ENCODE measurements at regions not wholly inside any gene's neighbourhood (a gene's known extent, or its start where the extent isn't known, plus 50 kb on each side); places are given as distances from the start of the nearest gene placed in this dataset.
A peak's percentile ranks its signal among the peaks of the same experiment; 100 is the strongest.

GRCh38 chr4:156497486-156497885 lies 474.1 kb downstream of the PDGFC start:
- no peak for DNase-seq

DNA sequence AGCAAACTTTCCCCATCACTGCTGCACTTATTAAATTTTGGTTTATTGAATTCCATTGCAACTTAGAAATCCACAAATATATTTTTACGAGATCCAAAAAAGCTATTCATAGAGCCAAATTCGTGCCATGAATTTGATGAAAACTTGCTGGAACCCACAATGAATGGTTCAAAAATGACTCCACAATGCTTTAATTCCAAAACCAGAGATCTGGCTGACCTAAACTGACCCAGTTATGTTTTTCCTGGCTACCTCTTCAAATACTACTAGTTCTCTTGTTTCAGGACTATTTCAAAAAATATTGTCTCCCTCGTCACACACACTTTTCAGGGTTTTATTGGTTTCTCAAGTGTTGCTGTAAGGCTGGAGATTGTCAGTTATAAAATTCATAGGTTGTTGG lies 474.8 kb downstream of the PDGFC start:
- no peak for DNase-seq

GRCh38 chr4:156495836-156496235 lies 475.8 kb downstream of the PDGFC start:
- no peak for DNase-seq

GRCh38 chr4:156495091-156495490 lies 476.5 kb downstream of the PDGFC start:
- no peak for DNase-seq

DNA sequence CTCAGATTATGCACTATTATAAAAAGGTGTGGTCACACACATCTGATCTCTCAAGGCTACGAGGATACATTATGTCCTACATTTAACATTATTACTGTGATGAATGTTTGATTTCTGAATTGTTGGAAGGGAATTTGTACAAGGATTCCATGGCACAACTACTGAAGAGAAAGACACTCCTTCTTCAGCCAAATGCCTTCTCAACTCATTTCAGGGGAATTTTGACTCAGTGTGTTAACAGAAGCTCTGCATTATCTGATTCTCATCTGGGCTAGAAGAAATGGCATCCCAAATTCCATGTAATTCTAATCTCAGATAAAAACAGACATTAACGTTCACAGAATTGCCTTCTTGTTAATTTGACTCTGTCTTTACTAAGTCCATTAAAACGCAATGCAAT lies 477.7 kb downstream of the PDGFC start:
- DNase-seq, result no peak

DNA sequence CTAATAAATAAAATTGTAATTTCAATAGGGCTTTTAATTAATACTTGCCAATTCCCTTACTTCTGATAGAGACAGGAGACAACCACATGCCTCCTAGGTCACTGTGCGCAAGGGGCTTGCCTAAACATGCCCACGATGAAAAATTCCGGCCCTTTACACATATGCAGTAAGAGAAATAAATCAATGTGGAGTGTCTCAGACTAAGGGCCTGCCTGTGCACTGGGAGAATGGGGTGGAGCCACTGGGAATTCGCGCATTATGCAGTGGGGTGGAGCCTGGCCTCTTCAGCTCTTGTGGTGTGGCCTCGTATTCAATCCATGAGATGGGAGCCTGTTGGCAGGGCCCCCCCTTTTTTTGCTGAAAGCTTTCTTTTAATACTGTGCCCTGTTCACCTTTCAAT lies 484.5 kb downstream of the PDGFC start:
- DNase-seq, result no peak

DNA sequence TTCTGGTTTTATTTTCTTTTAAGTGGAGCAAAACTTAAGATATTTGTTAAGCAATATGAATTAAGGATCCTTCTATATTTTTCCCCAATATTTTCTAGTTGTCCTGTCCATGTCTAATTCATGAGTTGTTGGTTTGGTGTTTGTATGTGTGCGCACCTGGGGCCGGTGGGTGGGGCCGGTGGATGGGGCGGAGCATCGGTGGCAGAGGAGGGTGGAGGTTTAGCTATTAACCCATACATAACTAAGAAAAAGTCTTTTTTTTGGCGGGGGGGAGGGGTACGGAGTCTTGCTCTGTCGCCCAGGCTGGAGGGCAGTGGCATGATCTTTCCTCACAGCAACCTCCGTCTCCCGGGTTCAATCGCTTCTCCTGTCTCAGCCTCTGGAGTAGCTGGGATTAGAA lies 489.8 kb downstream of the PDGFC start:
- DNase-seq, result no peak

DNA sequence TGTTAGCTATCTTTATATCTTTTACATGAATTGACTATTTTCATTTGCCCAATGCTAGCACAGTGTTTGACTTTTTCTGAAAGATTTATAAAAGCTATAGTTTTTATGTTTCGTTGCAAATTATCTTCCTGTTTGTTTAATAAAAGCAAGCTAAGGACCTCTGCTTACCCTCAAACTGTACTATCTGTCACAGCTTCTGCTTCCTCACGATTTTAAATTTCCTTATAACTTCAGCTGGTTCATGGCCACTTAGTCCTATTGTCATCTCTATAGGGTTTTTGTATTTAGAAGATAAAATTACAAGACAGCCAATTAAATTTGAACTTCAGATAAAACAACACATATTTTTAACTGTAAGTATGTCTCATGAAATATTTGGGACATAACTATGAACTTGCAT lies 494.0 kb downstream of the PDGFC start:
- no peak for DNase-seq

DNA sequence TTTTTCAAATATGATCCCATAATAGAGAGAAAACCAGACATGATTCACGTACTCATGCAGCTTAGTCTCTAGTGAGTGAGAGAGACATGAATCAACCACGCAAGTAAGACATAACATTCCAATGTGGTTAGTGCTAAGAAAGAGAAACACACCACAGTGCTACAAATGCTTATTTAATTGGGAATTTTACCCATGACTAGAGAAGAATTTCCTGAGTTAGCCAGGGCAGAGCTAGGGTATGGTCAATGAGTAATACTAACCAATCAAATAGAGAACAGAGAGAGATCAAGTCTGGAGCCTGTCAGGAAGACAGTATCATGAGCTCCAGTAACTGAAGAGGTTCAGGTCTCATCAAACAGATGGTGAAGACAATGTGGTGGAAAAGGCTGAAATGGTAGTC lies 495.2 kb downstream of the PDGFC start:
- no peak for DNase-seq

- DNase-seq, result peak in 1 of 51 donors; percentile 2
Measured at GRCh38 chr4:156475322-156475721, 496.3 kb downstream of the PDGFC start.

- DNase-seq, result no peak
Measured at GRCh38 chr4:156473151-156473550, 498.4 kb downstream of the PDGFC start.

GRCh38 chr4:156472624-156473023 lies 499.0 kb downstream of the PDGFC start:
- no peak for DNase-seq

- no peak for DNase-seq
Measured at GRCh38 chr4:156459584-156459983, 505.9 kb upstream of the CTSO start.

GRCh38 chr4:156456830-156457229 lies 503.2 kb upstream of the CTSO start:
- DNase-seq, result no peak

DNA sequence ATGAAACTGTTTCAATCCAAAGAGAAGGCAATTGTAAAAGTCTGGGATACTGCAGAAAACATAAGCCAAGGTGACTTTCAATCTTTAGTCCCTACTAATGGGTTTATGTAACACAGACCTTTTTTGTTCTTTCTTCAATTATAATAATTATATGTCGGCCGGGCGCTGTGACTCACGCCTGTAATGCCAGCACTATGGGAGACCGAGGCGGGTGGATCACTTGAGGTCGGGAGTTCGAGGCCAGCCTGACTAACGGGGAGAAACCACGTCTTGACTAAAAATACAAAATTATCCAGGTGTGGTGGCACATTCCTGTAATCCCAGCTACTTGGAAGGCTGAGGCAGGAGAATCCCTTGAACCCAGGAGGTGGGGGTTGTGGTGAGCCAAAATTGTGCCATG lies 489.8 kb upstream of the CTSO start:
- no peak for DNase-seq

- DNase-seq, result no peak
Measured at GRCh38 chr4:156442912-156443311, 489.2 kb upstream of the CTSO start.

DNA sequence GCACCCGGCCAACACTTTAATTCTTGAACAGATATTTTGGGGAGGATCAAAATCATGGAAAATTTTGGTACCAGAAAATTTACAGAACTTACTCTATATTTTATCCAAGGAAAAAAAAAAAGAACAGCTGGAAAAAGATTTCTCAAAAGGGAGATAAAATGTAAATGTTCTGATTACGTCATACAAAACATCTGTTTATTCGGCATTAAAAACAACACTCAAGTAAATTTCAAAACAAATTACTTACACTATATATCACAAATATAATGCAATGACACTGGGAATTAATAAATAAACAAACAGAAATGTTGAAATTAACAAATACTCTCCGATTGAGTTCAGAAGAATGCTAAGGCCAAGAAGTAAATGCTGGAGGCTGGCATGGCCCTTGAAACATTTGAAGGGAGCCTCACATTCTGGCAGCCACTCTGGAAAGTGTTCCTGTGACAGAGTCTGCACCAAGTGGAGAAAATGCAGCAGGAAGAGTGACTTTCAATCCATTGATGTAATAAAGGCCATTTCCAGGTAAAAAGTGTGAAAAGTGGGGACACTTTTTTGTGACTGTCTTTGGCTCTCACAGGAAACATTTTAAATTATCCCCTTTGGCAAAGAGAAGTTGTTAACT lies 486.0 kb upstream of the CTSO start:
- no peak for DNase-seq

GRCh38 chr4:156437666-156438065 lies 484.0 kb upstream of the CTSO start:
- no peak for DNase-seq

DNA sequence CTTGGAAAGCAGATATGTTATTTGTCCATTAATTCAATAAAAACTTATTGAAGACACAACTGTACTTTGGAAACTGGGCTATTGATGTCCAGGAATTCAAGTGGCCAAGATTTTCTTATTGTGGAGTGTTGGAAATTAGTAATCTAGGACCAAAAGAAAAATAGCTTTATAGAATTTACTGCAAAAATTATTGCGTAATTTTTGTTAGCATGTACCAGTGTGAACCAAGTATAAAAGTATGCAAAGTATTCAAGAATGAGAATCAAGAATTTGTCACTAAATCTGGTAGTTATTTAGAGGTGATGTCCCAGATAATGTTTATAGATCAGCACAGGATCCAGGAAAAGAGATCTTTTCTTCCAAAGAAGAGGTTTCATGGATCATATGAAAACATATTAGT lies 468.9 kb upstream of the CTSO start:
- no peak for DNase-seq

DNA sequence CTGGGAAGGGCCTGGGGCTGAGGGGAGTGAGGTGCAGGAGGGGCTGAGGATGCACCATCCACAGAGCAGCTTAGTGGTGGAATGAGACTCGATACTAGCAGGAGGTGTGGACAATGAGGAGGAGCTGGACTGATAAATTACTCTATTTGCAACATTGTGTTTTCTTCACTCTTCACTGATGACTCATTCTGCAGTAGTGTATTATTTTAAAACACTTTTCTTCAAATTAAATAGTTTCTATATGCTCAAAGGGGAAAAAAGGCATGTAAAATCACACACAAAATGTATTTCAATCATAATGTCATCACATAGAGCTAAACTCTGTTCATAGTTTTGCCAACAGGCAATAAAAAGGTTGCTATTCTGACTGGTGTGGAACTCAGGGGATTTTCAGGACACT lies 467.0 kb upstream of the CTSO start:
- DNase-seq, result no peak

DNA sequence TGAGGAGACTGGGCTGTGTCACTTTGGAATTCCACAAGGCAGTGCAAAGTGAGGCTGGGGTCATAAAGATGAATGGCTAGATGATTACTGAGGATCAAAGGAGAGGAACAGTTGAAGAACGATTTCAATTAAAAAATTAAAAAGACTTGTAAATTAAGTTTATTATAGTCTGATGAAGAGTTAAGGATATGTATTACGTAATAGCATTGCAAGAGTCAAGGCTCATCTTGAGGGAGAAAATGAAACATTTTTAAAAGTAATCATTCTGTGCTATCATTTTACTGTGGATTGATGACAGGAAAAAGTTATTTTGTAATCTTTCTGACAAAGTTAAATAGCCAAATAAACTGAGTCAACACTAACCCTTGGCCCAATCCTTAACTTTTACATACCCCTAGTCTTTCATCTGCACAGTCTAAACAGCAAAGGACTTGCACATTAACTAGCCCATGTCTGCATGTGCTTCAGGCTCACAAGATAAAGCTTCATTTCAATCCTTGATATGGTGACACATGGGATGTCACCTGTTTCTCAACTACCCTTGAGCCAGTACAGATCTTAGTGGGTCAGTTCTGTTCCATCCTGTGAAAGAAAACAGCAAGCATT lies 465.5 kb upstream of the CTSO start:
- no peak for DNase-seq

GRCh38 chr4:156414406-156414805 lies 460.7 kb upstream of the CTSO start:
- DNase-seq, result no peak

DNA sequence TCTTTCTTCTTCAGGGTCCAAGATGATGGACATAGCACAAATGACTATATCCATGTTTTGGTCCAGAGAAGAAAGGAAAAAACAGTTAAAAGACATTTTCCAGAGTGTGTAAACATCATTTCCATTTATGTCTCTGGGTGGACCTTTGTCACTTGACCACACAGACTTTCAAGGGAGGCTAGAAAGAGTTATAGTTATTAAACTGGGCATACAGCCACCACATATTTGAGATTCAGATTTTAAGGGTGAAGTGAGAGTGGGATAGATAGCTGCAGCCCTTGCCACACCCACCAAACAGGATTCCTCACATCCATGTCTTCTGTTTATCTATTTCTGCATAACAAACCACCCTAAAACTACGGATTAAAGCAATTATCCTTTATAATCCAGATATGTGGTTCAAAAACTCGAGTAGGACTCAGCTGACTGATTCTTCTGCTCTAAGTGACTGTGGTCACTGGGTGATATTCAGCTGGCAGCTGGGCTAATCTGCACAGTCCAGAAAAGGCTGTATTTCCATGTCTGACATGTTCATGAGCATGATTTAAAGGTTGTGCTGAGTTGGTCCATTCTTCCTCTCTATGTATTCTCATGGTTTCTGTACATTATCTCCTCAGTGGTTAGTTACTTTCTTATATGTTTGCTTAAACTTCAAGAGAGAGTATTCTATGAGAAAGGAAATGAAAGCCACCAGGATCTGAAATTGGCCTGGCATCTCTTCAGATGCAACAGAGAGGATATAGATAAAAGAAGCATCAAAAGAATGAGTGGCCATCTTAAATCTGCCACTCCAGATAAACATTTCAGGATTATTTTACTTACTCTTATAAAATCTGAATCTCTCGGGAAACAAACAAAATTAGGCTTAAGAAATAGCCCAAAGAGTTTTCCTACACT lies 459.8 kb upstream of the CTSO start:
- DNase-seq, result no peak
